HepG2 (cell line): ENCODE measurements at regions not wholly inside any gene's neighbourhood (a gene's known extent, or its start where the extent isn't known, plus 50 kb on each side); places are given as distances from the start of the nearest gene placed in this dataset.

ENCODE experiments used
- CHD4 ChIP-seq: fragments of 200-600 bp; sonication (generic); IDR thresholded peaks from 2 replicates; pipeline ENCODE4 v1.7.0; 2017; ENCODE audit warnings: mild to moderate bottlenecking, low read length, borderline replicate concordance
- CTCF ChIP-seq: sonication (generic); formaldehyde crosslinking; IDR thresholded peaks from 2 replicates; pipeline ENCODE4 v1.5.0; 2020; ENCODE audit warnings: mild to moderate bottlenecking, missing genetic modification reagents, moderate library complexity
- POLR2A ChIP-seq, 2 experiments: IDR thresholded peaks; 2 replicates each; pipeline ENCODE4 v1.6.1; 2011; ENCODE audit warnings: low read depth in 2 of 2, low read length in 2 of 2, mild to moderate bottlenecking in 1 of 2, moderate library complexity in 1 of 2; ENCODE audit not compliant: insufficient read depth in 1 of 2
- REL ChIP-seq: sonication (generic); formaldehyde crosslinking; conservative IDR thresholded peaks from 2 replicates; pipeline ENCODE4 v1.8.0; 2022; ENCODE audit warnings: mild to moderate bottlenecking, missing genetic modification reagents, moderate library complexity
- TARDBP ChIP-seq: sonication (generic); formaldehyde crosslinking; IDR thresholded peaks from 2 replicates; pipeline ENCODE4 v1.8.0; 2022; ENCODE audit warnings: mild to moderate bottlenecking, missing genetic modification reagents
- YY1 ChIP-seq: IDR thresholded peaks from 2 replicates; pipeline ENCODE4 v1.6.1; 2011; ENCODE audit warnings: low read length, low read depth, moderate library complexity, mild to moderate bottlenecking; ENCODE audit not compliant: insufficient read depth, insufficient replicate concordance
- ZBTB49 ChIP-seq: sonication (generic); formaldehyde crosslinking; IDR thresholded peaks from 2 replicates; pipeline ENCODE4 v1.4.0; 2020; ENCODE audit warnings: missing genetic modification reagents, borderline replicate concordance
- ZNF292 ChIP-seq: sonication (generic); formaldehyde crosslinking; IDR thresholded peaks from 2 replicates; pipeline ENCODE4 v1.8.1; 2022; ENCODE audit warnings: mild to moderate bottlenecking, low read depth, missing genetic modification reagents, borderline replicate concordance
- ZNF3 ChIP-seq: IDR thresholded peaks from 2 replicates; pipeline ENCODE4 v1.7.0; 2017; ENCODE audit warnings: inconsistent platforms

- TF ChIP-seq YY1: no peak
- no peak for TF ChIP-seq REL (CRISPR knock-in tag)
- TF ChIP-seq CTCF: no peak
- no peak for TF ChIP-seq ZNF292 (CRISPR knock-in tag)
- no peak for TF ChIP-seq ZNF3 (CRISPR knock-in tag)
- TF ChIP-seq TARDBP (CRISPR knock-in tag): no peak
- TF ChIP-seq POLR2A (IDR thresholded peaks at IDR 0.05; ENCODE audit: insufficient read depth in 1 of 2, low read depth in 2 of 2, low read length in 2 of 2): no peak
- TF ChIP-seq CHD4: no peak
- TF ChIP-seq ZBTB49 (CRISPR knock-in tag): no peak
Observed at GRCh38 chr2:239575931-239576445, 175.2 kb upstream of the HDAC4 start.
